ENCODE measurements at regions not wholly inside any gene's neighbourhood (a gene's known extent, or its start where the extent isn't known, plus 50 kb on each side); places are given as distances from the start of the nearest gene placed in this dataset.
"Not testable (repeated sequence)": the region's sequence is repeated elsewhere in the genome, so short reads cannot be mapped to it uniquely, and the experiment has no call there.

DNA sequence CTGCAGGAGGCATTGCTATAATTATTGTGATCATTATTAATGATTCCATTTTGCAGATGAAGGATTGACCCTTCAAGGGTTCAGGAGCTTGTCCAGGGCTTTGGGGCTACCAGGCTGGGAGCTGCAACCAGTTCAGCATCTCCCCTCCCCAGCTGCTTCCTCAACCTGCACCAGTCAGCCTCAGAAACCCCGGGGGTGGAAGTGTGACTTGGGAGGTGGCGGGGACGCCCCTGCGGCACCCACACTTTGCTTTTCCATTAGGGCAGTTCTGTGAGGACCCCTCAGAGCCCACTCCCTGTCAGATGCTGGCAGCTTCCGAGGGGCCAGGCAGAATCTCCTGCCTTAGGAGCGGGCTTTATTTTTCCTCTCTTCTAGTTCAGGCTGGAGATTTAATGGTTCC lies 85.6 kb downstream of the OLFM1 start:
- DNase-seq (ENCODE audit: low read depth) = no peak

DNA sequence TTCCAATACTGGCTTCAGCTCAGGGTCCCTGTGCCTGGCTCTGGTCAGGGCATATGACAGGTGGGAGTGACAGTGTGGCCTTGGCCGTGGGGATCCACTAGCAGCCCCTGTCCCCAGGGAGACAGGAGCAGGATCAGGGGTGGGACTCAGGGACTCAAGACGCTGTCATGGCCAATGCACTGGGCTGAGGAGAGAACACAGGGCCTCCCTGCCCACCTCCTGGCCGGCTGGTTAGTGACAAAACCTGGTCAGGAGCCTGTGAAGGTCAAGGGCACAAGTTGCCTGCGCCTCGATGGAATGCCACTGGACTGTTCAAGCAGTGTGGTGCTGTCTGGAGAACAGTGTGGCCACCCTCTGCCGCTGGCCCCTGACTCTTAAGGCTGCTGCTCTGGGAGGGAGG lies 86.8 kb downstream of the OLFM1 start:
- no peak for DNase-seq (ENCODE audit: low read depth)

DNA sequence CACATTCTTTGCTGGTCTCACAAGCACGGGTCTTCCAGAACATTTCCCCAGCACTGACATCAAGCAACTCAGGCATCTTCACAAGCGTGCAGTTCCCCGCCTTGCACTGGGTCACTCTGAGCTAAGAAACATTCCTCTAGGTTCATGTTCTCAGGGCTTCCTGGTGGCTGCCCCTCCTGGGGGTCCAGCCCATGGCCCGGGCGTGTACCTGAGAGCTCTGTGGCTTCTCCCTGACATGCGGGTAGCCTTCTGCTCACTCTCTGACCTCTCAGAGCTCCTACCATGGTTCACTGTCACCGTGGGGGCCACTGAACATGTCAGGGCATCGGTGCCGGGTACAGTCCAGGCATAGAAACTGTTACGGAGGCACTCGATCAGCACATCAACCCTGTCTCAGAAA lies 87.5 kb downstream of the OLFM1 start:
- no peak for DNase-seq (ENCODE audit: low read depth)

DNA sequence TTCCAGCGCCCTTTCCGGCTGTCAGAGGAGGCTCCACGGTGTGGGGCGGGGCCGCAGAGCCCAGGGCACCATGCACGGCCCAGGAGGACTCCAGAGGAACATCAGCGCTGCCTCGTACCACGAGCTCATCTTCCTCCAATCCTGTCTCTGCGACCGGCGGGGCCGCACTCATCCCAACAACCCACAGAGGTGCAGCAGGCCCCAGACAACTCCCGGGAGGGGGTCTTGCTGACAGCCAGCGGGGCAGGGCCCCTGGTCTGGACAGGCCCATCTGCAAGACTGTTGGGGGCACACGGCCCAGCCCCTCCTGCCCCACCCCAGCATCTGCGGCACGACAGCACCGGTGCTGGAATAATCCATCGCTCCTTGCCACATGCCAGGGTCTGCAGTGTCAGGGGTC lies 88.8 kb downstream of the OLFM1 start:
- no peak for DNase-seq (ENCODE audit: low read depth)

DNA sequence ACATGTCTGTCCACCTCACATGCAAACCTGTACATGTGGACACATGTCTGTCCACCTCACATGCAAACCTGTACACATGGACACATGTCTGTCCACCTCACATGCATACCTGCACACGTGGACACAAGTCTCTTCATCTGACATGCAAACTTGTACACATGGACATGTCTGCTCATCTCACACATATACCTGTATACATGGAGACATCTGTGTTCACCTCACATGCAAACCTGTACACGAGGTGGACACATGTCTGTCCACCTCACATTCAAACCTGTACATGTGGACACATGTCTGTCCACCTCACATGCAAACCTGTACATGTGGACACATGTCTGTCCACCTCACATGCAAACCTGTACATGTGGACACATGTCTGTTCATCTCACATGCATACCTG lies 90.1 kb downstream of the OLFM1 start:
- DNase-seq (ENCODE audit: low read depth) = not testable (repeated sequence)

DNA sequence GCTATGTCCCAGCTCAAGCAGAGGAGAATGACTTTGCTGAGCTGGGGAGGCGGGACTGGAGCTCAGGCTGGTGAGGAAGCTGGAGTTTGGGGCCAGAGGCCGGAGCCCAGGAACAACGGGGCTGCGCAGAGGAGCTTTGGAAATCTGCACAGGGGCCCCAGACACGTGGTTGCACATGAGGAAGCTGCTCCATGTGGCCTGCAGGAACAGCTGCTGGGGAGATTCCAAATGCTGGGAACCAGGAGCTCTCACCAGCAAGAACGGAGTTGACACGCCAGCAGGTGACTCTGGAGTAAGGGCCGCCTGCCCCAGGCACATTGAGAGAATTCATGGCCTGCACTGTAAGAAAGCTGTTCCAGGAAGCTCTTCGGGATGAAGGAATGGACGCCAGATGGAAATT lies 91.0 kb downstream of the OLFM1 start:
- no peak for DNase-seq (ENCODE audit: low read depth)

DNA sequence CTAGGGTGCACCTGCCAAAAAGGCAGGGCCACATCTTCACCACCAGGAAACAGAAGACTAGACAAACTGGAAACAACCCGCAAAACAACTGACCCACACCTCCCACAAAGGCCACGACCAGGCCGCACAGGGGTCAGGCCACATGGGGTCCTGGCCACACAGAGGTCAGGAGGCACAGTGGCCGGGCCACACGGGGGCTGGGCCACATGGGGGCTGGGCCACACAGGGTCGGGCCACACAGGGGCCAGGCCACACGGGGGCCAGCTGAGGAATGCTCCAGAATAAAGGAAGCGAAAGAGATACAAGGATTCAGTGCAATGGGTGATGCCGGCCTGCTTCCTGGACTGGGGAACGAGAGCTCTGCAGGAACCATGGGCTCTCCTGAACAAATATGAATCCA lies 91.6 kb downstream of the OLFM1 start:
- no peak for DNase-seq (ENCODE audit: low read depth)

DNA sequence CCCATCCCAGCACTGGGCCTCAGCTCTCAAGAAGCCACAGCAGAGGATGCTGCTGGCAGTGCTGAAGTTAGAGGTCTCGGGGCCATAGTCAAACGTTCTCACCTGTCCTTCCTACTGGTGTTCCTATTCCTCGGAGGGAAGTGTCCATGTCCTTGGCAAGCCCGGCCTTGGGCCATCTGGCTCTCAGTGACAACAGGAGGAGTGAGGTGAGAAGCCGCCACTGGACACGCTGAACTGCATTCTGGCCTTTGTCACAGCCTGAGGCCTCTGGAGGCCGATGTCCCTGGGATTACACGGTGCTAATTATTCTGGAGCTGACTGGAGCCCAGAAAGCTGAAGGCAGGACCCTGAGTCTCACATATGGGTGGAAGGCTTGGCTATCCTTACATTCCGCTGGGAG lies 92.5 kb downstream of the OLFM1 start:
- DNase-seq (ENCODE audit: low read depth) = no peak

DNA sequence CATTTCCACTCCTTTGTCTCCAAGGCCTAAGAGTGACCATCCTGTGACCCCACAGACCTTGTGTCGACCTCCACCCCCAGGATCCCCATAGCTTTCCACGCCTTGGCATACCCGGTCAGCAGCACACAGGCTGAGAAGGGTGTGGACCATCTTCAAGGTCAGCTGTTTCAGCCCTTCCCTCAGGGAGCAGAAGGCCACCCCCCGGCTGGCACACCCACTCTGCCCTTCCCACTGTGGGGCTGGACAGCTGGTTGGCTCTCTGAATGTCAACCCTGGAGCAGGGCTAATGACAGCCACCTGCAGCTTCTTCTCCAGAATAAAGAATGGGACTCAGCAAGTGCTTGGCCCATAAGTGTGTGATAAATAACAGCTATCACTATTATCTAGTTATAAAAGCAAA lies 93.1 kb downstream of the OLFM1 start:
- DNase-seq (ENCODE audit: low read depth) = no peak

DNA sequence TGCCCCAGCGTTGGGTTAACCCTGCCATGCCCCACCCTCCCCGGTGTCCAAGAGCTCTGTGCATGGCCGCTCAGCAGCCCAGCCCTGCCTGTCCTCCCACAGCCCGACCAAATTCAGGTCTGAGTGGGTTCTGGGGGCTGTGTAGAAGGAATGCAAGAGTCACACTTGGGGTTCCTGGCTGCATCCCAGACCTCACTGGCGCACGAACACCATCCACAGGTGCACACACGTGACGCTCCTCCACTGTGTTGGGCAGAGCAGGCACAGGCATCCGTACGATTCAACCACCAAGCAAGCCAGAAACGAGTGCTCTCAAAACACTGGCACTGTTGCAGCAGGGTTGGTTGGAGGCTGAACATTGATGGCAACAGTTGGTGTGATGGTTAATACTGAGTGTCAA lies 93.9 kb downstream of the OLFM1 start:
- DNase-seq (ENCODE audit: low read depth) = no peak

DNA sequence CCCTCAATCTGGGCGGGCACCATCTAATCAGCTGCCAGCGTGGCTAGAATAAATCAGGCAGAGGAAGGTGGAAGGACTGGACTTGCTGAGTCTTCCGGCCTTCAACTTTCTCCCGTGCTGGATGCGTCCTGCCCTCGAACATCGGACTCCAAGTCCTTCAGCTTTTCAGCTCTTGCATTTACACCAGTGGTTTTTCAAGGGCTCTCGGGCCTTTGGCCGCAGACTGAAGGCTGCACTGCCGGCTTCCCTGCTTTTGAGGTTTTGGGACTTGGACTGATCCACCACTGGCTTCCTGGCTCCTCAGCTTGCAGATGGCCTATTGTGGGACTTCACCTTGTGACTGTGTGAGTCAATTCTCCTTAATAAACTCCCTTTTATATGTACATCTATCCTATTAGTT lies 94.4 kb downstream of the OLFM1 start:
- DNase-seq (ENCODE audit: low read depth) = not testable (repeated sequence)

DNA sequence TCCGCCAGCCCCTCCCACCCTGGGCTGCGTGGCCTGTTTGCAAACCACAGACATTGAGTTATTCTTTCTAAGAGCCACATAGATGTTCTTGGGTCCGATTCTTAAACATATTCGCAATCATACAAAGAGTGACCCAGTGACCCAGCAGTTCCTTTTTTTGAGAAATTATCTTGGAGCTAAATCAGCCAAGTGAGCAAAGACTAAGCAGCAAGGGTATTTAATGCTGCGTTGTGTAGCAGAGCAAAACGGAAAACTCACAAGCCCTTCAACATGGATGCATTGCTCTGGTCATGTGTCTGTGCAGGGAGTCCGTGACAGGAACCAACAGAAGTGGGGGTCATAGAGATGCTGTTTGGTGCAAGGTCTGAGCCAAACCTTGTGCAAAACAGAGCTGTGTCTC lies 95.6 kb downstream of the OLFM1 start:
- DNase-seq (ENCODE audit: low read depth) = no peak

DNA sequence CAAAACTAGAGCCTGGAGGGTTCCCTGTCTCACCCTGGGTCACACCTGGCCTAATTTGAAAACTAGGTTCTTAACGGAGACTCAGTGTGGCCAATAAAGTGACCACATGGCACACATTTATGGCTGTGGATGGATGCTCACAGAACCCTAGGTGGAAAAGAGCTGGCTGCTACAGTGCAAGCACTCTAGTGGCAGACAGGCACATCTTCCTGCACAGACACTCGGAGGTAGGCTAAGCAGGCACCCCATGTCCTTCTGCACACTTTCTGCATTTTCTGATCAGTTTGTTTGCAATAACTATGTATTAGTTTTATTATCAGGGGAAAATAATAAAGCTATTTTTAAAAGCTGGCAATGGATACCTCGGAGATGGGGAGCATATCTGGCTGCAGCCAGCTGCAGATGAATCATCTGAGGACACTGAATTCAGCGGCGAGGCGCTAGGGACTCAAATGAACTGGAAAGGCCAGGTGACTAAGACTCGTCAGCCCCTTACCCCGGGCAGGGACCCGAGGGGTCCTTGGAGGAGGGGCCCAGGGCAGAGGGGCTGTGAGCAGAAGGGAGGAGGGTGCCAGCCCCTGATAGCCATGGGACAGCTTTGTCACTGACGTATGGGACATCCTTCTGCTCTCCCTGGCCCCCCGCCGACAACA lies 96.2 kb downstream of the OLFM1 start:
- no peak for DNase-seq (ENCODE audit: low read depth)

DNA sequence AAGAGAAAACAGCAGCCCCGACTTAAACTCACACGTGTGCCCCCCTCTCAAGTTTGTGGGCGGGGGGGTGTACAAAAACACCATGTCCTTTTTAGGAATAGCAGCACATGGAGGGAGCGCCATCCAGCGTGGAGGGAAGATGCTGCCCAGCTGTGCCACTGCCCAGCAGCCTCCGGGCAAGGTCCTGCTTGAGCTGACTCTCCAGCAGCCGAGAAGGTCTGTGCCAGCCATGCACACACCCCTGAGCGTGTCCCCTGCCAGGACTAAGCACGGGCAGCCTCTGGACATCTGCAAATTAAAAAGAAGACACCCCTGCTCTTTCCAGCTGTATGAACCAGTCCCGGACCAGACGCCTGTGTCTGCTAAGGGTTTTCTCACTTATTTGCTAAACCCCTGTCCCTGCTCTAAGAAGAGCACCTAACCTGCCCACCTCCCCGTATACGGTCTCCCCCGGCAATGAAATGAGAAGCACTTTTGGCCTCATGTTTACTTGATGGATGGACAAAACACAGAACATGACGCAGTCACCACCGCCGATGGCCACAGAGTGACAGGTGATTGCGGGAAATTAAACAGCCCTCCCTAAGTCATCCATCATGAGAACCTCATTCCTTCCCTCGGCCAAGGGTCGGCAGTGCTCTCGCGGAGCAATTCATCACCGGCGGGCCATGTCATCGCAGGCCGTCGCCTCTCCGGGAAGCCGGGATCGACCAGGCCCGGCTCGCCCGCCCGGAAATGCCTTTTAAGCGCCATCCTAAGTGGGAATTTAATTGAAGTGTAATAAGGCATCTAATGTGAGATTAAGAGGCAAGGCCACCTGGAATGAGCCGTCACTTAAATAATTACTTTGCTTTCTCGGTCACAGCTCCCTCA lies 96.9 kb downstream of the OLFM1 start:
- DNase-seq (ENCODE audit: low read depth) = no peak

DNA sequence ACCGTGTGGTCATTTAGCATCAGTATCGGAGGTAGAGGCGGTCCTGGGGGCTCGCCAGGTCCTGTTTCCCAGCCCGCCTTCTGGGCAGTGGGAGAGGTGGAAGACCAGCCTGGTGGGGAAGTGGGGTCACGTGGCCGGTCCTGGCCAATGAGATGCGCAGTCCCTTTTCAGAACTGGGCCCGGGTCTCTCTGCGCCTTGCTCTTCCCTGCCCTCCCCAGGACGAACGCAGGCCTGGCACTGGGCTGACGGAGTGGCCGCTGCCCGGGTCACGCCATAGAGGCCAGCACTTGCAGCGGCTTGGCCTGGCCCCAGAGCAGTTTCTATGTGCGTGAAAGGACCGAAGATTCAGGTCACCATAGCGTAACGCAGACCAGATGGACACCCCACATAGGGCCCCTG lies 97.6 kb downstream of the OLFM1 start:
- no peak for DNase-seq (ENCODE audit: low read depth)

DNA sequence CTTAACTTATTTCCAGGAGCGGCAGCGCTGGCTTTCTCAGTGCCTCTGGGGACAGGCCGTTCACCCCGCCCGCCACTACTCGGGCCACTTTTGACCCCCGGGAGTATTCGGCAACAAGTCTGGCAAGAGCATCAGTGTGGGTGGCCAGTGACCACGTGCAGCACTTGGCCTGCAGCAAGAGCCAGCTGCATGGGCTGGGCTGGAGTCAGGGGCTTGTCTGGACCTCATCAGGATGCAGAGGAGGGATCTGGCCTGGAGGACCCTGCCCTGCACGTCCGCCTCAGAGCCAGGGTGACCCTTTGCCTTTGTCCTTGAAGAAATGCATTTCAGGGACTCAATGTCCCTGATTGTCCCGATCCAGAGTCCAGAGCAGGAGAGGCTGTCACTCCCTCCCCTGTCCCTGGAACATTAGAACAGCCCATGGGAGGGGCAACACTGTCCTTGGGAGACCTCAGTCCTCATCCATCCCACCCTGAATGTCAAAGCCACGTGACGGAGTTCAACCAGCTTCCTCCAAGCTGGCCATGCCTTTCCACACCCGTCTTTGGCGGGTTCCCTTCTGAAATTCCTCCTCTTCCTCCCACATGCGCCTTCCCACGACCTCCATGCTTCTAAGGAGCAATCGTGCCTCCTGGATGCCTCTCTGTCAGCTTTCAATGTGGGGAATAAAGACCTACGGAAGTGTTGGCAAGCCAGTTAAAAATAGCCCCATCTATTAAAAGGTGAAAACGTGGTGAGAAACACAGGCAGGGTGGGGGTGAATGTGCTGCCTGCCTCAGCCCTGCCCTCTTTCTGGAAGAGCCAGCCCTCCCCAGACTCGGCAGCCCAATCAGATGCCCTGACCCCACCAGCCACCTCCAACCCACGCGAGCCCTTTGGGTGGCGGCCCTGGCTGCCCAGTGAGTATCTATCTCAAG lies 99.0 kb downstream of the OLFM1 start:
- DNase-seq (ENCODE audit: low read depth) = no peak

DNA sequence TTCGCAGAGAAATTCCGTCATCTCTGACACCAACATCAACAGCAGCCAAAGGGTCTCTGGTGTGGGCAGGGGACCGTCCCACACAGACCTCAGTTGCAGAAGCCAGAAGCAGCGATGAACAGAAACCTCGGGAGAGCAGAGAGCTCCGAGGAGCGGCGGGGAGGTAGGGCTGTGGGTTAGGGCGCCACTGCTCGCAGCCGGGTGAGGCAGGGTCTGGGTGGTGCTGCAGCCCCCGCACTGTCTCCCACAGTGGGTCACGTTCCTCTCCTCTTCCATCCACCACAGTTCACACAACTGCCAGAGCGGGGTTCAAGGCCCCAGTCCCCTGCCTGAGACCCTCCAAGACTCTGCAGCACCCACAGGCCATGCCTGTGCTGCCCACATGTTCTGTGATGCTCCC lies 99.9 kb downstream of the OLFM1 start:
- DNase-seq (ENCODE audit: low read depth) = no peak

DNA sequence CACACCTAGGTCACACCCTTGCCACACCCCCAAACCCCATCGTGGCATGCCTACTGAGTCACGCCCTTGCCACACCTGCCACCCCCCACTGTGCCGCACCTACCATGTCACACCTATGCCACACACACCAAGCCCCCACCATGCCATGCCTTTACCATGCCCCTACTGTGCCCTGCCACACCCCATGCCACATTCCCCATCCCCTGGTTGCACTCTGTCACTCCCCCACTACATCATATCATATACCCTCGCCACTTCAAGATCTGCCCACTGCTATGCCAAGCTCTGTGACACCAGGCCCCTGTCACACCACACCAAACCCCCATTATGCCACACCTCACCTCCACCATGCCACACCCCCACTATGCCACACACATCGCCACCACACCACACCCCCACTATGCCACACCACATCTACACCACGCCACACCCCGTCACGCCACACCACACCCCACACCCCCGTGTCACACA lies 101.2 kb downstream of the OLFM1 start:
- no peak for DNase-seq (ENCODE audit: low read depth)

DNA sequence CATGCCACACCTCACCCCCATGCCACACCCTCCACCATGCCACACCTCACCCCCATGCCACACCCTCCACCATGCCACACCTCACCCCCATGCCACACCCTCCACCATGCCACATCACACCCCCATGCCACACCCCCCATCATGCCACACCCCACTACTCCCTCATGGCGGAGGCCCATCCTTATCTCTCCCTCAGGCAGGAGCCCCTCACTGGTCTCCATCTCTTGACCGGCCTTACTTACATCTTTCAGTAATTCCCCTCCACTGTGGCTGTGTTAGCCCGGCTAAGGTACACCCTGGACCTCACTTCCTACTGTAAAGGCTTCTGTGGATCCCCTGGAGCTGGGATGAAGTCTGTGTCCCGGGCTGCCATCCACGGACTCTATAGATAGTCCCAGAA lies 102.0 kb downstream of the OLFM1 start:
- DNase-seq (ENCODE audit: low read depth) = no peak

DNA sequence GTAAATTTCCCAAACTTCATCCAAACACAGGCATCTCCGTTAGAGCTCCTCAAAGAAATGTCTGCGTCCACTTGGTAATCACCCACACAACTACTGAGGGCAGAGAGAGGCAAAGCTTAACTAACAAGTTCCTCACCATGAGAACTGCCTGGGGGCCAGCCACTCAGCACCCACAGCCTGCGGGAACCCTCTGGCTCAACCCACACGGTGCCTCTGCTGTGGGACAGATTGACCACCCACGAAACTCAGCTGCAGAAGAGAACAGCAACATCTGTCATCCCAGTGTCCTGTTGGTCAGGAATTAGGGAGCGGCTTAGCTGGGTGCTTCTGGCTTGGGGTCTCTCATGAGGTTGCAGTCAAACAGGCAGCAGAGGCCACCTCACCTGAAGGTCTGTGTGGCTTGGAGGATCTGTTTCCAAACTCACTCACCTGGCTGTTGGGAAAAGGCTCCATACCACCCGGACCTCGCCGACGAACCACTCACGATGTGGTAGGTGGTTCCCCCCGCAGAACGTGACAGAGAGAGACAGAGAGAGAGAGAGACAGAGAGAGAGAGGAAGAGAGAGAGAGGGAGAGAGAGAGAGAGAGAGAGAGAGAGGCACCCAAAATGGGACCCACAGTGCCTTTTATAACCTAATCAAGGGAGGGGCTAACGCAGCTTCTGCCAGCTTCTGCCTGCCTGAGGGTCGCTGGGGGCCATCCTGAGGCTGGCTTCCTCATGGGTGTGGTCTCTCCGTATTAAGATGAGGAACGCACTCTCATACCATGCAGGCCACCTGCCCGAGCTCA lies 103.5 kb downstream of the OLFM1 start:
- no peak for DNase-seq (ENCODE audit: low read depth)

DNA sequence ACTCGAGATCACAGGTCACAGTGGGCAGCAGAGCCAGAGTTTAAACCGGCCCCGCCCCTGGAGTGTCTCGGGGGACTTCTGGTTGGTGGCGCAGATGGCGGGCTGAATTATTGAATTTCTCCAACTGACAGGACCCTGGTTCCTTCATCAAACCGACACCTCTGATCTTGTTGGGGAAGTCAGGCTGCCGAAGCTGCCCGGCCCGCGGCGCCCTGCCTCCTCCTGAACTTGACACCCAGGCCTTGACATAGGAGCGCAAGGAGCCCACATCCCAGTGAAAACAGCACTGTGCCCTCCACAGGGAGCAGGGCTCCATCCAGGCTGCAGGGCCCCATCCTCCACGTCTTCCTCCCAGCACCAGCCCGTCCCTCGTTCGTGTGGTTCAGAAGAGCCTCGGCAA lies 105.2 kb downstream of the OLFM1 start:
- DNase-seq (ENCODE audit: low read depth) = no peak

DNA sequence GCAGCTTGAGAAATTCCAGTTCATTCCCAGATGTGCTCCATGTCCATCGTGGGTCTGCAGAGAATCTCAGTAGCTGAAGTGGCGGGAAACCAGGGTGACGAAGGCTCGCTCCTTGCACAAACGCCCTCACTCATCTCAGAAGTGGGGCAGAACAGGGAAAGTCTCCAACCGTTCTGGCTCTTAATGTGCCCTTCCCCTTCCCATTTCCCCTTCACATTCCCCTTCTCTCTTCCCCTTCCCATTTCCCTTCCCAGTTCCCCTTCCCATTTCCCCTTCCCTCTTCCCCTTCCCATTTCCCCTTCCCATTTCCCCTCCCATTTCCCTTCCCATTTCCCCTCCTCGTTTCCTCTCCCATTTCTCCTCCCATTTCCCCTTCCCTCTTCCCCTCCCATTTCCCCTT lies 108.5 kb downstream of the OLFM1 start:
- not testable (repeated sequence) for DNase-seq (ENCODE audit: low read depth)
